ENCODE measurements at regions not wholly inside any gene's neighbourhood (a gene's known extent, or its start where the extent isn't known, plus 50 kb on each side); places are given as distances from the start of the nearest gene placed in this dataset.

GRCh38 chr14:45377166-45377565 lies 124.2 kb upstream of the MIS18BP1 start:
- Mint-ChIP-seq H3K27ac (no peak overlapping the region), H3K36me3 (no peaks in the 10 kb centered on the region), H3K4me3 (no peak overlapping the region), H3K9me3 (no peaks in the 10 kb centered on the region), H3K4me1 (no peaks in the 10 kb centered on the region)
- ATAC-seq (no peak), DNase-seq (ENCODE audit: low spot score in 2 of 2) (no peak)

GRCh38 chr14:45373877-45374276 lies 120.9 kb upstream of the MIS18BP1 start:
- Mint-ChIP-seq H3K36me3 (no peaks in the 10 kb centered on the region), H3K4me3 (no peak overlapping the region), H3K4me1 (no peaks in the 10 kb centered on the region), H3K27ac (no peak overlapping the region), H3K9me3 (no peaks in the 10 kb centered on the region)
- no peak for DNase-seq (ENCODE audit: low spot score in 2 of 2)
- no peak for ATAC-seq

- ATAC-seq = no peak
- no peak for DNase-seq (ENCODE audit: low spot score in 2 of 2)
- Mint-ChIP-seq H3K36me3 (no peaks in the 10 kb centered on the region), H3K4me3 (no peak overlapping the region), H3K4me1 (no peaks in the 10 kb centered on the region), H3K9me3 (peaks cover 4% of the 10 kb centered on the region), H3K27ac (no peak overlapping the region)
Measured at GRCh38 chr14:45364565-45365156, 111.7 kb upstream of the MIS18BP1 start.

GRCh38 chr14:45362505-45362904 lies 109.5 kb upstream of the MIS18BP1 start:
- Mint-ChIP-seq H3K9me3 (peaks cover 4% of the 10 kb centered on the region), H3K4me1 (no peaks in the 10 kb centered on the region), H3K4me3 (no peak overlapping the region), H3K36me3 (no peaks in the 10 kb centered on the region), H3K27ac (no peak overlapping the region)
- ATAC-seq (no peak), DNase-seq (ENCODE audit: low spot score in 2 of 2) (no peak)

- ATAC-seq (no peak), DNase-seq (ENCODE audit: low spot score in 2 of 2) (no peak)
- H3K36me3 Mint-ChIP-seq = no peaks in the 10 kb centered on the region
- H3K4me1 Mint-ChIP-seq = no peaks in the 10 kb centered on the region
- peaks cover 6% of the 10 kb centered on the region for H3K9me3 Mint-ChIP-seq
- no peak overlapping the region for H3K27ac Mint-ChIP-seq
- H3K4me3 Mint-ChIP-seq = no peak overlapping the region
Measured at GRCh38 chr14:45361727-45362126, 108.7 kb upstream of the MIS18BP1 start.

- no peak for ATAC-seq
- no peaks in the 10 kb centered on the region for H3K4me1 Mint-ChIP-seq
- no peak for DNase-seq (ENCODE audit: low spot score in 2 of 2)
Measured at GRCh38 chr14:45359746-45360145, 106.7 kb upstream of the MIS18BP1 start.

GRCh38 chr14:45332360-45332988 lies 79.5 kb upstream of the MIS18BP1 start:
- DNase-seq (ENCODE audit: low spot score in 2 of 2) = no peak
- Mint-ChIP-seq H3K4me3 (no peak overlapping the region), H3K4me1 (no peaks in the 10 kb centered on the region), H3K9me3 (peaks cover 36% of the 10 kb centered on the region), H3K27ac (no peak overlapping the region), H3K36me3 (no peaks in the 10 kb centered on the region)
- no peak for ATAC-seq

More at GRCh38 chr14:45359746-45360145, 106.7 kb upstream of the MIS18BP1 start:
- Mint-ChIP-seq H3K9me3 (peaks cover 15% of the 10 kb centered on the region), H3K27ac (no peak overlapping the region), H3K4me3 (no peak overlapping the region), H3K36me3 (no peaks in the 10 kb centered on the region)

- ATAC-seq (no peak), DNase-seq (ENCODE audit: low spot score in 2 of 2) (no peak)
- no peaks in the 10 kb centered on the region for H3K36me3 Mint-ChIP-seq
- H3K9me3 Mint-ChIP-seq = peaks cover 11% of the 10 kb centered on the region
- H3K27ac Mint-ChIP-seq = no peak overlapping the region
- H3K4me1 Mint-ChIP-seq = no peaks in the 10 kb centered on the region
- no peak overlapping the region for H3K4me3 Mint-ChIP-seq
Measured at GRCh38 chr14:45308745-45309397, 55.9 kb upstream of the MIS18BP1 start.

Data from stimulated activated effector memory CD8-positive, alpha-beta T cell treated with anti-CD3 and anti-CD28 coated beads, Interleukin-12 subunit alpha, Interleukin-12 subunit beta, amount 100 ng/mL, for 72 hours (primary cell).